NCI-H1105 (cell line): ENCODE measurements at regions not wholly inside any gene's neighbourhood (a gene's known extent, or its start where the extent isn't known, plus 50 kb on each side); places are given as distances from the start of the nearest gene placed in this dataset.

Source experiments
- DNase-seq: peaks from one replicate; lab custom pipeline; 2025; lab: John Stamatoyannopoulos, UW

DNA sequence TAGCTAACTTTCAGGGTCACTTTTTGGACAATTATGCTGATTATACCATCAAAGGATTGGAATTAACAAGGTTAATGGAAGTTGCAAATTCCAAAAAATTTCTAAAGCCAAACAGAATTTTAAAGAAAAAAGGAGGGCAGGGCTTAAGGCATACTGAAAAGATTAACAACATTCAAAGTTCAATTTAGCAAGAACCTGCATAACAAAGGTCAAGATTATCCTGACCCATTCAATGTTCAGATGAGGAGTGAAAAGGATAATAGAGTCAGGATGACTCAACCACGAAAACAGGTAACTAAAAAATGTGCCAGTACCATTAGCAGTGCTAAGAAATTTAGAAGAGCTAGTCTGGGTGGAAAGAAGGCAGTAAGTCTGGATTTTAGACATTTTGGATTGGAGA is 139.8 kb upstream of the HNMT start:
- no peak for DNase-seq

GRCh38 chr2:137826373-137827372 is 137.6 kb upstream of the HNMT start:
- no peak for DNase-seq

GRCh38 chr2:137828624-137829023 is 135.6 kb upstream of the HNMT start:
- no peak for DNase-seq

DNA sequence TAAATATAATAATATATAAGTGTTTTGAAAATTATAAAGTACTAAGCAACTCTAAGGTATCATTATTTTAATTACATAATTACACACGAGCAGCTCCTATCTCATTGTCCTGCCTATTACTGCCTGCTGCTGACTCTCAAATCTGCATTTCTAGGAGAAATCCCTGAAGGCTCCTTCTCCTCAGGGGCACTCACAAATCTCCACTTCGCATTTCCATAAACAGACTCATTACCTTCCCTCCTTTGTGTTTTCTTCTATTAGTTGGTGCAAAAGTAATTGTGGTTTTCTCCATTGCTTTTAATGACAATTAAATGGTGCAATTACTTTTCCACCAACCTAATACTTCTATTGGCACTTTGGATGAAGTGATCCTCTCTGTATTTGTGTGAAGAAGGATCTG is 135.0 kb upstream of the HNMT start:
- DNase-seq = peak; percentile 38

DNA sequence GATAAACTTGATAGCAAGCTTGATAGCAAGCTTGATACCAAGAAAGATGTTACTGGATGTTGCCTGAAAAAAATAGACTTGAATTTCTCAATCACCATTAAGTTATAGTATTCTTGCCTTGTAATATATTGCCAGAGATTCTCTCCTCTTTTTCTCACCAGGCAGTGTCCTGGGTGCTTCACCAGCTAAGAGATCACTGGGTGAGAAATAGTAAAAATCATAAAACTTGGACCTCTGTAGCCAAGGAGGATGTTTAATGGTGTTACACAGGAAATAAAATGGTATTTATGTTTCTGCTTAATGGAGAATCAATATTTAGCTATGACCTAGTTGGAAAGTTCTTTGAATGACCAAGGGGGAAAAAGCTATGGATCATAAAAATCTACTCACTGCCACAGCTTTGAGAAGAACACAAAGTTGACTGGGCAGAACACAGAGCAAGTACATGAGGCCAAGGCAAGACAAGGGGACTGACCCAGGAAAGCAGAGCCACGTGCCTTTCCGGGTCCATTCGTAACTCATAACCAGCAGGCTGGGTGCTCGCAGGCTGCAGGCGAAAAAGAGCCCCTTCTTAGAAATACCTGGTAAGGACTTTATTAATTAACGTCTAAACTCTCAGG is 129.4 kb upstream of the HNMT start:
- no peak for DNase-seq

DNA sequence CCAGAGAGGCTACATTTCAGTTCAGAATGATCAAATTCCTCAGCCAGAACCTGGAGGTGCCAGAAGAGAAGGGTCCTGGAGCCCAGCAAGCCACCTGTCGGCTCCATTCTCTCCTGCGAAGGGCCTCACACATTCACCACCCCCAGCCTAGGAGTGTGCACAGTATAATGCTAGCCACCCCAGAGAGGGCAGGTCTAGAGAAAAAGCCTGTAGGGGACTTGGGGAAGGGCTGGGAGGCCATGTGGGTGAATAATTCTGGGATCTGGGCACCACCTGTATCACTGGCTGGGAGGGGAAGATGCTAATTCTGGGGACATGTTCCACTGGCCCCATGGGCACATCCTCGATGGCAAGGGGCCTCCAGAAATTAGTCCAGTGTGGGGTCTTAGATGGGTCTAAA is 127.6 kb upstream of the HNMT start:
- DNase-seq = no peak

DNA sequence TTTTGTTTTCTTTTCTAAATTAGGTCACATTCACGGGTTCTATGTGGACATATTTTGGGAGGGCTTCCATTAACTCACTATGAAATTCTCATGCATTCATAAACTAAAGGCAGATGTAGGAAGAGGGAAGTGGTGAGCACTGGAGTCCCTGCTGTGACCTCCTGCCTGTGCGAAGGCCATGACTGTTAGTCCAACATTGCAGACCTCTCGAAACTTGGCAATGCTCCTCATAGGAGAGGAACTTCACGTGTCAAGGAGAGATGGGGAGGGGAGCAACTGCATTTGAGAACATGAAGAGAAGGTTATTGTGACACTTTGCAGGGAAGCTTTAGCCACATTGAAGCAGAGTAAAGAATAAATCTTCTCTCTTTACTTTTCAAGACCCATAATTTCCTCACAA is 126.4 kb upstream of the HNMT start:
- DNase-seq = no peak

- DNase-seq = no peak
Observed at GRCh38 chr2:137838255-137839092, 125.8 kb upstream of the HNMT start.

DNA sequence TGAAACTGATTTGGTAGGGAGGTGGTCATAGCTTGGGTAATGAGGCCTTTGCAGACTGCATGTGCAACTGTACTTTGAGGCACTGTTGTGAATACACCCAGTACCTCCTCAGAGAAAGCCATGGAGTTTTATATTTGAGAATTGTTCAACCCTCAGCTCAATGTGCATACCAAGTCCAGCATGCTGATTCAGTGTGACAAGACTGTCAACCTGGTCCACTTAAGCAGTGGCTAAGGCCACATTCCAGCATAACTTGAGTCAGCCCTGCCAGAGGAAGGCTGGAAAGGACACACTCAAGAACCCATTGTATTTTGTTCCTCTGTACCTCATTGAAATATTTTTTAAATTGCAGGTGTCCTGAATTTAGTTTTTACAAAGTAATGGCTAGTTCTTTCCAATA is 121.8 kb upstream of the HNMT start:
- DNase-seq = no peak

- DNase-seq = no peak
Observed at GRCh38 chr2:137842952-137843351, 121.3 kb upstream of the HNMT start.

DNA sequence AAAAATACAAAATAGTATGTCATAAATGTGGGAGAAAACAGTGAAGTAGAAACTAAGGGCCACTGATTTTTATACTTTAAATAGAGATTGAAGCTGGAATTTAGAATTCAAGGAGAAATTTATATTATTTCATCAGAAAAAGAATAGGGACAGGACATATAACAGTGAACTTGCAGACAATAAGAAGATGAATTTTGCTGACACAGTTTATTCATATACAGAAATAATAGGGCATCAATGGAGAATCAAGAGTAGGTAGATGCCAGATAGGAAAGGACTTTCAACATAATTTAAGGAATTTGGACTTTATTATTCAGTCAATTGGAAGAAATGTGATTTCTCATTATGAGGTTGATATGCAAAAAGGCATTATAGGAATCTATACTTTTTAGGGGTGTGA is 118.9 kb upstream of the HNMT start:
- DNase-seq = no peak

GRCh38 chr2:137846993-137847392 is 117.3 kb upstream of the HNMT start:
- DNase-seq = no peak

GRCh38 chr2:137847443-137847842 is 116.8 kb upstream of the HNMT start:
- no peak for DNase-seq

DNA sequence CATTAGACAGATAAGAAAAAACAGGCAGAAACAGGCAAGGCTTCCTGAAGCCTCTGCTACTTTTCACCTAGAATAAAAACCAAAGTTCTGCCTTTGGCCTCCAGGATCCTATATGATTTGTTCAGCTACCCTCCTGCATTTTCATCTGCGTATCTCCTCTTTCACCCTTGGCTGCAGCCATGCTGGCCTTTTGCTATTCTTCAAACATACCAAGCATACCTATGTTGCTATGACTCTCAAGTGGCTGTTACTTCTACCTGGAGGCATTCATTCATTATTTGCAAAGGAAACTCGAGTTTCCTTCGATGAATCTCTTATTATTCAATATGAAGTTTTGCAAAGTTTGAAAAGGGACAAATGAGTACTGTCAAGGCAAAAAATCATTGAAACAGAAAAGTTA is 106.4 kb upstream of the HNMT start:
- DNase-seq = no peak

DNA sequence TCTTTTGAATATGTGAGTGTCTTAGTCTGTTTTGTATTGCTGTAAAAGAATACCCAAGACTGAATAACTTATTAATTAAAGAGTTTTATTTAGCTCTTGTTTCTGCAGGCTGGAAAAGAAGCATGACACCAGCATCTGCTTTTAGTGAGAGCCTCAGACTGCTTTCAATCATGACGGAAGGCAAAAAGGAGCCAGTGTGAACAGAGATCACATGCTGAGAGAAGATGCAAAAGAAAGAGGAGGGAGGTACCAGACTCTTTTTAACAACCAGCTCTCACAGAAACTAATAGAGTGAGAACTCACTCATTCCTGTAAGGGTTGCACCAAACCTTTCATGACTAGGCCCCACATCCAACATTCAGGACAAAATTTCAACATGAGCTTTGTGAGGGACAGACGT is 101.6 kb upstream of the HNMT start:
- no peak for DNase-seq

- peak; percentile 44 for DNase-seq
Observed at GRCh38 chr2:137865954-137866540, 98.2 kb upstream of the HNMT start.

DNA sequence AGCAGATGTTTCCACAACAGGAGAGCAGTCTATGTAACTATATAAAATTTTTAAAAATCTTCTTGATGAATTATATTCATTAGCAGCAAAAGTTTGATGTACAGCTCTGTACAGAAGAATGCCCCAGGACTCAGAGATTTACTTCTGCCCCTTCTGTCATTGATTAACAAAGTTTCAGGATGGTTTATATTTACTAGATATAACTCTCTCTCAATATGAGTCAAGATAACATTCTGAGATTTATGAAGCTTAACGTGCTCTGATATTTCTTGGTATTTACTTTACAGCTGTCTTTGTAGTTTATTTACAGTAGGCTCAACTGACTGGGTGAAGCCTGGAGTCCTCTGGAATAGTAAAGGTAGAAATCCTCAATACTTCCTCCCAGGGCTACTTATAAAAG is 93.6 kb upstream of the HNMT start:
- DNase-seq = no peak

DNA sequence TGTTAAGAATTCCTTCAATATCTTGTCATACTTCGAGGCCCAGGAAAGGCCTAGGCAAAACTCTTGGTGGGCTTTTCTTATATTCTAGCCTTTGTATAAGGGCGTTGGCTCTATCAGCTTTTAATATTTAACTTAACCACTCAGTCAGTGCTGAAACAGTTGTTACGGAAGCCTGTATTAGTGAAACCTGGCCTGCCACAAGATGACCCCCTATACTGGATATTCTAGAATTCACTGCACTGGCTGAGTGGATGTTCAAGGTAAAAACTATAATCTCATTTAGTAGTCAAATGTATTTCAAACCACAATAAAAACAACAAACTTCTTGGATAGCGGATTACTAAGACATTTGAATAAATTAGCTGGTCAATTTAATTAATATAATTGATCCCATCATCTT is 91.7 kb upstream of the HNMT start:
- no peak for DNase-seq

GRCh38 chr2:137873536-137874244 is 90.6 kb upstream of the HNMT start:
- DNase-seq = no peak

GRCh38 chr2:137879121-137879520 is 85.2 kb upstream of the HNMT start:
- no peak for DNase-seq

DNA sequence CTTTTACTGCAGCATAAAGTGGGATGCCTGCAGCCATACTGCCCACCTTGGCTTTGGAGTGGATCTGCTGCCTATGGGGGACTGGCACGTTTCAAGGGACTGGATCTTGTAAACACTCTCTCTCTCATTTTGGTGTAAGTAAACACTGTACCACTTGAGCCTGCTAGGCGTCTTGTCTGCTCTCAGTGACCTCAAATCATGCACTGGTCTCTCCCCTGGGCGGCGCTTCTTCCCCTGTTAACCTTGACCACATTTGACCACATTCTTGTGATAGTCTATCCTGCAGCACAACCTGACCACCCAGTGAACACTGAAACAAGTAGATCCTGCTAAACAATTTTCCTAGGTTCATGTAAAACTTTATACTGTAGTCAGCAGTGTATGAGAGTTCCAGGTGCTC is 82.6 kb upstream of the HNMT start:
- no peak for DNase-seq
